GM13977 (cell line): ENCODE measurements at regions not wholly inside any gene's neighbourhood (a gene's known extent, or its start where the extent isn't known, plus 50 kb on each side); places are given as distances from the start of the nearest gene placed in this dataset.

Source experiments
- DNase-seq: peaks from one replicate; pipeline ENCODE4 v3.0.0; 2012; ENCODE audit warnings: low spot score
- in situ Hi-C: fragments of 300-500 bp; cut with MboI; formaldehyde crosslinking; loops from one replicate; pipeline ENCODE4 v1.12.0; 2022; ENCODE audit warnings: low sequenced_read_pairs, low pct_unique_long_range_greater_than_20kb, mixed read lengths, inconsistent platforms; ENCODE audit not compliant: unreplicated experiment
- TF ChIP-seq, protein P1 (sequence below): IDR thresholded peaks from 2 replicates; pipeline ENCODE4 v1.5.1; 2012; ENCODE audit warnings: mild to moderate bottlenecking, control low read depth; ENCODE audit not compliant: insufficient read depth; ENCODE audit errors: extremely low read depth, missing control alignments

DNA sequence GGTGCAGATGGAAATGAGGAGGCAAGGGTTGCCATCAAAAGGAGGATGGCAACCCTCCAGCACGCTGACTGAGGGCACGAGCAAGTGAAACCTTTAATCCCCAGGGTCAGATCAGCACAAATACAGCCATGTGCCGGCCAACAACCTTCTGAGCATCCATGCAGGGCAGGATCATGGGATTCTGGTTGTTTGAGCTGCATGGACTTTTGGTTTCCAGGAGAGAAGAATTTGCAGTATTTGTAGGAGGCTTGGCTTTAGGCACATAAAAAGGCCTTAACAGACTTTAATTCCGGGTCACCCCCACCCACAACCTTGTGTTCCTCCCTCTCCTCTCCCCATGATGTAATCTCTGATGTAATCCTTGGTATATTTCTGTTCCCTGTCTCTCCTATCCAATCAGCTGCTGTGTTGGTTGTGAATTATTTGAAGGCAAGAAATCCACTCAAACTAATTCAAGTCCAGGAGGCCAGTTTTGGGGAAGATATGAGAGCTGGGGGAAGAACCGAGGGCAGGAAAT is 254.3 kb downstream of the SHQ1 start:
- peak; percentile 25 for DNase-seq
- in situ Hi-C loops: no loop called here
- TF ChIP-seq, protein P1, sequence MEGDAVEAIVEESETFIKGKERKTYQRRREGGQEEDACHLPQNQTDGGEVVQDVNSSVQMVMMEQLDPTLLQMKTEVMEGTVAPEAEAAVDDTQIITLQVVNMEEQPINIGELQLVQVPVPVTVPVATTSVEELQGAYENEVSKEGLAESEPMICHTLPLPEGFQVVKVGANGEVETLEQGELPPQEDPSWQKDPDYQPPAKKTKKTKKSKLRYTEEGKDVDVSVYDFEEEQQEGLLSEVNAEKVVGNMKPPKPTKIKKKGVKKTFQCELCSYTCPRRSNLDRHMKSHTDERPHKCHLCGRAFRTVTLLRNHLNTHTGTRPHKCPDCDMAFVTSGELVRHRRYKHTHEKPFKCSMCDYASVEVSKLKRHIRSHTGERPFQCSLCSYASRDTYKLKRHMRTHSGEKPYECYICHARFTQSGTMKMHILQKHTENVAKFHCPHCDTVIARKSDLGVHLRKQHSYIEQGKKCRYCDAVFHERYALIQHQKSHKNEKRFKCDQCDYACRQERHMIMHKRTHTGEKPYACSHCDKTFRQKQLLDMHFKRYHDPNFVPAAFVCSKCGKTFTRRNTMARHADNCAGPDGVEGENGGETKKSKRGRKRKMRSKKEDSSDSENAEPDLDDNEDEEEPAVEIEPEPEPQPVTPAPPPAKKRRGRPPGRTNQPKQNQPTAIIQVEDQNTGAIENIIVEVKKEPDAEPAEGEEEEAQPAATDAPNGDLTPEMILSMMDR: no peak

GRCh38 chr3:72591522-72592421 is 256.5 kb downstream of the SHQ1 start:
- TF ChIP-seq, protein P1: no peak
- no peak for DNase-seq
- in situ Hi-C loops: no loop called here

DNA sequence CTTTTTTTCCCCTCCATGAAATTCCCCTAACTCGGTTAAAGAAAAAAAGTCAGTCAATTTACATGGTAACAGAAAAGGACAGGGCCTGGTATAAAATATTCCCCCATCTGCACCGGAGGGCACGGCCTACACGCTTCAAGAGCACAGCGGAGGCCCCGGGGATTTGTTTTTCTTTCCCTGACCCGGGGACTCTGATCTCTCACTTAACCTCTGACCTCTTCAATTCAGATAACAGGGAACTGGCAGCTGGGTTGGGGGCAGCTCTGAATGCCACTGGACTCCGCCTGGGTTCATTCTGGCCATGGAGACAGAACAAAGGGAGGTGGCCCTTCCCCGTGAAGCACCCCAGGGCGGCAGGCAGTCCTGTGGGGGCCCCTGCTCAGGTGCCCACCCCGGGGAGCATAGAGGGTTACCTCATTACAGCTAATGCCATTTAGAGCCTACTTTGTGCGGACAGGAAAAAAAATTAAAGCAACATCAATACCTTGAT is 257.5 kb downstream of the SHQ1 start:
- in situ Hi-C loops: no loop called here
- TF ChIP-seq, protein P1: no peak
- DNase-seq: no peak

GRCh38 chr3:72587282-72587681 is 261.0 kb downstream of the SHQ1 start:
- in situ Hi-C loops: no loop called here
- no peak for DNase-seq
- TF ChIP-seq, protein P1: peak; percentile 30

DNA sequence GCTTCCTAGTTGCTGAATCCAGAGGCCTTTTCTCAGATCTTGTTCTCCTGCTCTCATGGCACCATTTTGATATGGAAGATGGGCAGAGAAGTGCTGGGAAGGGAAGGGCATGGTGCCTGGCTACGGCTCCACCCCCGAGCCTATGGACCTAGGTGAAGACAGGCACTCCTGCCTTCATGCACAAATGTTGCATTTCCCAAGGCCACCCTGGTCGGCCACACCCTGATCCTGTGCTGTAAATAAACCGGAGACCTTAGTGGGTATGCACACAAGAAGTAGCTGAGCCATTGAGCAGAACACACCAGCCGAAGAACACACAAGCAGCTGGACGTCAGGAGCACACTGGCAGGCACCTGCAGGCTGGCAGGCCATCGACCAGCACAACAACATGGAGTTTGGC is 261.6 kb downstream of the SHQ1 start:
- no peak for DNase-seq
- TF ChIP-seq, protein P1: no peak
- in situ Hi-C loops: no loop called here

- TF ChIP-seq, protein P1: no peak
- no peak for DNase-seq
These were observed 262.3 kb downstream of the SHQ1 start for GRCh38 chr3:72585966-72586365.

More at GRCh38 chr3:72585966-72586365, 262.3 kb downstream of the SHQ1 start:
- in situ Hi-C loops: no loop called here
